ENCODE measurements at regions not wholly inside any gene's neighbourhood (a gene's known extent, or its start where the extent isn't known, plus 50 kb on each side); places are given as distances from the start of the nearest gene placed in this dataset.
A peak's percentile ranks its signal among the peaks of the same experiment; 100 is the strongest.
"Not testable (repeated sequence)": the region's sequence is repeated elsewhere in the genome, so short reads cannot be mapped to it uniquely, and the experiment has no call there.

DNA sequence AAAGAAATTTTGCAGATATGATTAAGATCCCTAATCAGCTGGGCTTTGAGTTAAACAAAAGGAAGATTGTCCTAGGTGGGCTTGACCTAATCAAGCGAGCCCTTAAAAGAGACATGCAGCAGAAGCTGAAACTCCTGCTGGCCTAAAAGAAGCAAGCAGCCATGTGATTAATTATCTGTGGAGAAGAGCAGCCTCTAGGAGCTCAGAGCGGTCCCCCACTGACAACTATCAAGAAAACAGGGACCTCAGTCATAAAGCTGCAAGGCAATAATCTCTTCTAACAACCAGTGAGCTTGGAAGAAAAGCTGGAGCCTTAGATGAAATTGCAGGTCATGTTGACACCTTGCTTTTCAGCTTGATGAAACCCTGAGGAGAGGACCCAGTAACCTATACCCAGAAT is 288.9 kb upstream of the CLEC14A start:
- Histone ChIP-seq H3K4me2 (replicated peaks; ENCODE audit: extremely low read depth, low read length, poor library complexity, severe bottlenecking) (no peak overlapping the region), H3K4me3 (replicated peaks in 1 of 3; ENCODE audit: low read depth in 2 of 3, low read length in 3 of 3) (no peak overlapping the region), H3K27me3 (ENCODE audit: control insufficient read depth in 2 of 2, insufficient read depth in 2 of 2, low read length in 2 of 2) (no peaks in the 10 kb centered on the region), H2AFZ (ENCODE audit: insufficient read depth, low read depth, low read length, poor library complexity, severe bottlenecking) (no peak overlapping the region), H3K79me2 (ENCODE audit: insufficient read depth, low read length) (no peaks in the 10 kb centered on the region), H3K9me3 (replicated peaks in 1 of 2; ENCODE audit: control insufficient read depth in 1 of 2, insufficient read depth in 1 of 2, low read length in 2 of 2) (peaks cover 0 to 7% of the 10 kb centered on the region in 2 donors), H3K36me3 (replicated peaks in 1 of 2; ENCODE audit: control insufficient read depth in 1 of 2, insufficient read depth in 2 of 2, low read length in 2 of 2) (no peaks in the 10 kb centered on the region), H3K4me1 (ENCODE audit: control insufficient read depth in 1 of 2, insufficient read depth in 2 of 2, low read length in 2 of 2) (no peaks in the 10 kb centered on the region), H3K9ac (ENCODE audit: insufficient read depth, low read length, poor library complexity, severe bottlenecking) (no peak overlapping the region), H4K20me1 (ENCODE audit: insufficient read depth, low read length) (no peaks in the 10 kb centered on the region), H3K27ac (ENCODE audit: low read depth in 1 of 2, low read length in 2 of 2) (no peak overlapping the region)
- no peaks in the 10 kb centered on the region for H3K4me1 Mint-ChIP-seq
- peaks cover 0 to 15% (median 5%) of the 10 kb centered on the region in 7 donors for H3K9me3 Mint-ChIP-seq
- TF ChIP-seq, protein P1, sequence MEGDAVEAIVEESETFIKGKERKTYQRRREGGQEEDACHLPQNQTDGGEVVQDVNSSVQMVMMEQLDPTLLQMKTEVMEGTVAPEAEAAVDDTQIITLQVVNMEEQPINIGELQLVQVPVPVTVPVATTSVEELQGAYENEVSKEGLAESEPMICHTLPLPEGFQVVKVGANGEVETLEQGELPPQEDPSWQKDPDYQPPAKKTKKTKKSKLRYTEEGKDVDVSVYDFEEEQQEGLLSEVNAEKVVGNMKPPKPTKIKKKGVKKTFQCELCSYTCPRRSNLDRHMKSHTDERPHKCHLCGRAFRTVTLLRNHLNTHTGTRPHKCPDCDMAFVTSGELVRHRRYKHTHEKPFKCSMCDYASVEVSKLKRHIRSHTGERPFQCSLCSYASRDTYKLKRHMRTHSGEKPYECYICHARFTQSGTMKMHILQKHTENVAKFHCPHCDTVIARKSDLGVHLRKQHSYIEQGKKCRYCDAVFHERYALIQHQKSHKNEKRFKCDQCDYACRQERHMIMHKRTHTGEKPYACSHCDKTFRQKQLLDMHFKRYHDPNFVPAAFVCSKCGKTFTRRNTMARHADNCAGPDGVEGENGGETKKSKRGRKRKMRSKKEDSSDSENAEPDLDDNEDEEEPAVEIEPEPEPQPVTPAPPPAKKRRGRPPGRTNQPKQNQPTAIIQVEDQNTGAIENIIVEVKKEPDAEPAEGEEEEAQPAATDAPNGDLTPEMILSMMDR (IDR thresholded peaks at IDR 0.05): no peak
- intact Hi-C loops (cut with micrococcal nuclease): no loop called here
- H3K36me3 Mint-ChIP-seq: no peaks in the 10 kb centered on the region
- peaks cover 0 to 3% (median 2%) of the 10 kb centered on the region in 3 donors for H3K27me3 Mint-ChIP-seq (ENCODE audit: low read depth in 3 of 3)
- no peak for DNase-seq
- WGBS (ENCODE audit: insufficient coverage): no CpG with 5 or more reads among the region's 2 CpGs
- H3K27ac Mint-ChIP-seq: no peak overlapping the region
- no peak overlapping the region for H3K4me3 Mint-ChIP-seq

DNA sequence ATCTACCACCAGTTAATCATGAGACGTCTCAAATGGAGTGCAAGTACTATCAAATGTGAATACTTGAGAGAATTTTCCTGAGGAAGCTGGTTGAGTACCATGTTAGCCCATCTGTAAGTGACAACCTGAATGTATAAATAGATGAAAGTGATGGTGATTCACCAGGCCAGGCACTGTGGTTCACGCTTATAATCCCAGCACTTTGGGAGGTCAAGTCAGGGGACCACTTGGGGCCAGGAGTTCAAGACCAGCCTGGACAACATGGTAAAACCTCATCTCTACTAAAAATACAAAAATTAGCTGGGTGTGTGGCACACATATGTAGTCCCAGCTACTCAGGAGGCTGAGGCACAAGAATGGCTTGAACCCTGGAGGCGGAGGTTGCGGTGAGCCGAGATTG is 288.0 kb upstream of the CLEC14A start:
- intact Hi-C loops (cut with micrococcal nuclease); H3K4me3 ChIP-seq (replicated peaks in 1 of 3; ENCODE audit: low read depth in 2 of 3, low read length in 3 of 3); H3K4me1 ChIP-seq (ENCODE audit: control insufficient read depth in 1 of 2, insufficient read depth in 2 of 2, low read length in 2 of 2); H3K9ac ChIP-seq (ENCODE audit: insufficient read depth, low read length, poor library complexity, severe bottlenecking); H3K36me3 Mint-ChIP-seq; H3K4me2 ChIP-seq (replicated peaks; ENCODE audit: extremely low read depth, low read length, poor library complexity, severe bottlenecking); H3K27me3 ChIP-seq (ENCODE audit: control insufficient read depth in 2 of 2, insufficient read depth in 2 of 2, low read length in 2 of 2); H3K4me1 Mint-ChIP-seq; H3K27ac ChIP-seq (ENCODE audit: low read depth in 1 of 2, low read length in 2 of 2); H3K27ac Mint-ChIP-seq; H3K27me3 Mint-ChIP-seq (ENCODE audit: low read depth in 3 of 3); H2AFZ ChIP-seq (ENCODE audit: insufficient read depth, low read depth, low read length, poor library complexity, severe bottlenecking); H3K79me2 ChIP-seq (ENCODE audit: insufficient read depth, low read length); H4K20me1 ChIP-seq (ENCODE audit: insufficient read depth, low read length); DNase-seq; H3K4me3 Mint-ChIP-seq; H3K9me3 ChIP-seq (replicated peaks in 1 of 2; ENCODE audit: control insufficient read depth in 1 of 2, insufficient read depth in 1 of 2, low read length in 2 of 2); H3K36me3 ChIP-seq (replicated peaks in 1 of 2; ENCODE audit: control insufficient read depth in 1 of 2, insufficient read depth in 2 of 2, low read length in 2 of 2): not testable (repeated sequence)
- no CpG with 5 or more reads among the region's 5 CpGs for WGBS (ENCODE audit: insufficient coverage)
- peaks cover 0 to 15% (median 5%) of the 10 kb centered on the region in 7 donors for H3K9me3 Mint-ChIP-seq

DNA sequence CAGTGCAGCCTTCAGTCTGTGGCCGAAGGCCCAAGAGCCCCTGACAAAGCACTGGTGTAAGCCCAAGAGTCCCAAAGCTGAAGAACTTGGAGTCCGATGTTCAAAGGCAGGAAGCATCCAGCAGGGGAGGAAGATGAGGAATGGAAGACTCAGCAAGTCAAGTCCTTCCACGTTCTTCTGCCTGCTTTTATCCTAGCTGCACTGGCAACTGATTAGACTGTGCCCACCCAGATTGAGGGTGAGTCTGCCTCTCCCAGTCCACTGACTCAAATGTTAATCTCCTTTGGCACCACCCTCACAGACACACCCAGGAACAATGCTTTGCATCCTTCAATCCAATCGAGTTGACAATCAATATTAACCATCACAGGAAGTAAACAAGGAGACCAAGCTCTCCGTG is 282.2 kb upstream of the CLEC14A start:
- DNase-seq; H3K4me2 ChIP-seq (replicated peaks; ENCODE audit: extremely low read depth, low read length, poor library complexity, severe bottlenecking); H3K79me2 ChIP-seq (ENCODE audit: insufficient read depth, low read length); H3K36me3 ChIP-seq (replicated peaks in 1 of 2; ENCODE audit: control insufficient read depth in 1 of 2, insufficient read depth in 2 of 2, low read length in 2 of 2); H3K4me1 Mint-ChIP-seq; H2AFZ ChIP-seq (ENCODE audit: insufficient read depth, low read depth, low read length, poor library complexity, severe bottlenecking); intact Hi-C loops (cut with micrococcal nuclease); H3K27ac ChIP-seq (ENCODE audit: low read depth in 1 of 2, low read length in 2 of 2); H3K4me3 Mint-ChIP-seq; H3K27me3 Mint-ChIP-seq (ENCODE audit: low read depth in 3 of 3); H3K27me3 ChIP-seq (ENCODE audit: control insufficient read depth in 2 of 2, insufficient read depth in 2 of 2, low read length in 2 of 2); H3K4me3 ChIP-seq (replicated peaks in 1 of 3; ENCODE audit: low read depth in 2 of 3, low read length in 3 of 3); H3K4me1 ChIP-seq (ENCODE audit: control insufficient read depth in 1 of 2, insufficient read depth in 2 of 2, low read length in 2 of 2); H3K9ac ChIP-seq (ENCODE audit: insufficient read depth, low read length, poor library complexity, severe bottlenecking); H3K9me3 ChIP-seq (replicated peaks in 1 of 2; ENCODE audit: control insufficient read depth in 1 of 2, insufficient read depth in 1 of 2, low read length in 2 of 2); H4K20me1 ChIP-seq (ENCODE audit: insufficient read depth, low read length); H3K36me3 Mint-ChIP-seq; H3K9me3 Mint-ChIP-seq: not testable (repeated sequence)
- 50% methylated on average over 1 of the region's 5 CpGs for WGBS (ENCODE audit: insufficient coverage)
- H3K27ac Mint-ChIP-seq: peak overlapping the region in 1 of 7 donors; percentile 33
